ENCODE measurements at regions not wholly inside any gene's neighbourhood (a gene's known extent, or its start where the extent isn't known, plus 50 kb on each side); places are given as distances from the start of the nearest gene placed in this dataset.

- H3K36me3 Mint-ChIP-seq (ENCODE audit: low read depth) = no peaks in the 10 kb centered on the region
- no peaks in the 10 kb centered on the region for H3K27me3 Mint-ChIP-seq
- no peak for ATAC-seq
- no peak for TF ChIP-seq CTCF (IDR thresholded peaks at IDR 0.05)
- CTCF ChIA-PET = no interaction called here
- intact Hi-C loops (cut with micrococcal nuclease) = no loop called here
- no peak overlapping the region for H3K27ac Mint-ChIP-seq
- no peaks in the 10 kb centered on the region for H3K4me1 Mint-ChIP-seq (ENCODE audit: low read depth)
- DNase-seq = no peak
- no peaks in the 10 kb centered on the region for H3K9me3 Mint-ChIP-seq
- H3K4me3 Mint-ChIP-seq = no peak overlapping the region
- POLR2A ChIA-PET = no interaction called here
Observed at GRCh38 chr2:7785700-7786099, 868.5 kb downstream of the RNF144A start.

- ChIA-PET CTCF (no interaction called here), POLR2A (interaction anchor here (0.8 kb wide), 1 partner anchor 55 kb away, joined by 3 read pairs; no protein-coding TSS in a partner anchor)
- no peaks in the 10 kb centered on the region for H3K4me1 Mint-ChIP-seq (ENCODE audit: low read depth)
- intact Hi-C loops (cut with micrococcal nuclease) = no loop called here
- H3K27me3 Mint-ChIP-seq = no peaks in the 10 kb centered on the region
- TF ChIP-seq CTCF (IDR thresholded peaks at IDR 0.05) = no peak
- H3K4me3 Mint-ChIP-seq = no peak overlapping the region
- no peak for ATAC-seq
- no peak for DNase-seq
- H3K36me3 Mint-ChIP-seq (ENCODE audit: low read depth) = no peaks in the 10 kb centered on the region
- H3K27ac Mint-ChIP-seq = no peak overlapping the region
- no peaks in the 10 kb centered on the region for H3K9me3 Mint-ChIP-seq
Observed at GRCh38 chr2:7788736-7789135, 871.5 kb downstream of the RNF144A start.

- intact Hi-C loops (cut with micrococcal nuclease) = no loop called here
- no peak for DNase-seq
- ChIA-PET POLR2A (no interaction called here), CTCF (no interaction called here)
- Mint-ChIP-seq H3K9me3 (no peaks in the 10 kb centered on the region), H3K27ac (no peak overlapping the region), H3K36me3 (ENCODE audit: low read depth) (no peaks in the 10 kb centered on the region), H3K4me3 (no peak overlapping the region), H3K4me1 (ENCODE audit: low read depth) (peaks cover 11% of the 10 kb centered on the region), H3K27me3 (no peaks in the 10 kb centered on the region)
- TF ChIP-seq CTCF (IDR thresholded peaks at IDR 0.05) = no peak
- ATAC-seq = no peak
Observed at GRCh38 chr2:7792031-7792651, 874.9 kb downstream of the RNF144A start.

GRCh38 chr2:7795778-7796563 lies 878.8 kb downstream of the RNF144A start:
- ATAC-seq = no peak

More at GRCh38 chr2:7795778-7796563, 878.8 kb downstream of the RNF144A start:
- H3K27ac Mint-ChIP-seq = peak overlapping the region; percentile 39
- H3K4me3 Mint-ChIP-seq = no peak overlapping the region
- intact Hi-C loops (cut with micrococcal nuclease) = no loop called here
- TF ChIP-seq CTCF (IDR thresholded peaks at IDR 0.05) = no peak
- peaks cover 11% of the 10 kb centered on the region for H3K4me1 Mint-ChIP-seq (ENCODE audit: low read depth)
- DNase-seq = no peak
- H3K27me3 Mint-ChIP-seq = no peaks in the 10 kb centered on the region
- H3K9me3 Mint-ChIP-seq = peaks cover 10% of the 10 kb centered on the region
- ChIA-PET CTCF (interaction anchor here (0.9 to 1.3 kb wide), 2 partner anchors 9 to 35 kb away, joined by 3 to 4 read pairs; no protein-coding TSS in a partner anchor), POLR2A (no interaction called here)
- H3K36me3 Mint-ChIP-seq (ENCODE audit: low read depth) = peaks cover 4% of the 10 kb centered on the region
